Testis (tissue), 2 donors: ENCODE measurements at regions not wholly inside any gene's neighbourhood (a gene's known extent, or its start where the extent isn't known, plus 50 kb on each side); places are given as distances from the start of the nearest gene placed in this dataset.

Experiments
- POLR2A ChIP-seq: fragments of 450-650 bp; IDR thresholded peaks from one replicate; pipeline ENCODE4 v1.6.1; 2017; ENCODE audit warnings: antibody characterized with exemption, mild to moderate bottlenecking, moderate library complexity
- TF ChIP-seq, protein P1 (sequence below), 3 experiments: fragments of 450-650 bp in 2 of 3; fragments of 200-600 bp in 1 of 3; sonication (generic) in 1 of 3; IDR thresholded peaks; one replicate each; pipeline ENCODE4 v1.5.1; 2016 to 2019; ENCODE audit warnings: antibody characterized with exemption in 3 of 3, mild to moderate bottlenecking in 2 of 3, moderate library complexity in 1 of 3

DNA sequence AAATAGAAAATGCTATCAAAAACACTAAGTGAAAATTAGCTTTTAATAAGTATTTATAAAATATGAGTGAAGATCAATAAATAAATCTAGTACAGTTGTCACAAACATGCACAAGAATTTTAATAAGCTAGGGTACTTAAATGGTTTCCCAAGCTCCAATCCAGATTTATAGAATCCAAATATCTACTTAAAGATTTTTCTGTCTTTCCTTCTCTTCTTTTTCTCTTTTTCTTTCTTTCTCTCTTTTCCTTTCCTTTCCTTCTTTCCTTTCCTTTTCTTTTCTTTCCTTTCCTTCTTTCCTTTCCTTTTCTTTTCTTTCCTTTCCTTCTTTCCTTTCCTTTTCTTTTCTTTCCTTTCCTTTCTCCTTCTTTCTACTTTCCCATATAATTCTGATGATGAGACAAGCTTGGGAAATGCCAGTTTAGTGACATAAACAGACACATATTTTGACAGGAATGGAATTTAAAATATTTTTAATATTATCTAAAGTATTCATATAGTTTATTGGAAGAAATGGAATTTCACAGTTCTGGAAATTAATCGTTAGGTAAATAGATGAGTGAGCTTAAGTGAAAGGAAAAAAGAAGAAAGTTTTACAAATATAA lies 832.8 kb downstream of the NR2F1-AS1 start:
- TF ChIP-seq, protein P1, sequence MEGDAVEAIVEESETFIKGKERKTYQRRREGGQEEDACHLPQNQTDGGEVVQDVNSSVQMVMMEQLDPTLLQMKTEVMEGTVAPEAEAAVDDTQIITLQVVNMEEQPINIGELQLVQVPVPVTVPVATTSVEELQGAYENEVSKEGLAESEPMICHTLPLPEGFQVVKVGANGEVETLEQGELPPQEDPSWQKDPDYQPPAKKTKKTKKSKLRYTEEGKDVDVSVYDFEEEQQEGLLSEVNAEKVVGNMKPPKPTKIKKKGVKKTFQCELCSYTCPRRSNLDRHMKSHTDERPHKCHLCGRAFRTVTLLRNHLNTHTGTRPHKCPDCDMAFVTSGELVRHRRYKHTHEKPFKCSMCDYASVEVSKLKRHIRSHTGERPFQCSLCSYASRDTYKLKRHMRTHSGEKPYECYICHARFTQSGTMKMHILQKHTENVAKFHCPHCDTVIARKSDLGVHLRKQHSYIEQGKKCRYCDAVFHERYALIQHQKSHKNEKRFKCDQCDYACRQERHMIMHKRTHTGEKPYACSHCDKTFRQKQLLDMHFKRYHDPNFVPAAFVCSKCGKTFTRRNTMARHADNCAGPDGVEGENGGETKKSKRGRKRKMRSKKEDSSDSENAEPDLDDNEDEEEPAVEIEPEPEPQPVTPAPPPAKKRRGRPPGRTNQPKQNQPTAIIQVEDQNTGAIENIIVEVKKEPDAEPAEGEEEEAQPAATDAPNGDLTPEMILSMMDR (IDR thresholded peaks at IDR 0.05) = no peak
- TF ChIP-seq POLR2A = no peak
